Testis (tissue), 2 donors: ENCODE measurements at regions not wholly inside any gene's neighbourhood (a gene's known extent, or its start where the extent isn't known, plus 50 kb on each side); places are given as distances from the start of the nearest gene placed in this dataset.

Experiments used
- POLR2A ChIP-seq: fragments of 450-650 bp; IDR thresholded peaks from one replicate; pipeline ENCODE4 v1.6.1; 2017; ENCODE audit warnings: antibody characterized with exemption, mild to moderate bottlenecking, moderate library complexity
- TF ChIP-seq, protein P1 (sequence below), 3 experiments: fragments of 450-650 bp in 2 of 3; fragments of 200-600 bp in 1 of 3; sonication (generic) in 1 of 3; IDR thresholded peaks; one replicate each; pipeline ENCODE4 v1.5.1; 2016 to 2019; ENCODE audit warnings: antibody characterized with exemption in 3 of 3, mild to moderate bottlenecking in 2 of 3, moderate library complexity in 1 of 3

GRCh38 chr12:14252697-14253096 lies 112.8 kb upstream of the ATF7IP start:
- TF ChIP-seq, protein P1, sequence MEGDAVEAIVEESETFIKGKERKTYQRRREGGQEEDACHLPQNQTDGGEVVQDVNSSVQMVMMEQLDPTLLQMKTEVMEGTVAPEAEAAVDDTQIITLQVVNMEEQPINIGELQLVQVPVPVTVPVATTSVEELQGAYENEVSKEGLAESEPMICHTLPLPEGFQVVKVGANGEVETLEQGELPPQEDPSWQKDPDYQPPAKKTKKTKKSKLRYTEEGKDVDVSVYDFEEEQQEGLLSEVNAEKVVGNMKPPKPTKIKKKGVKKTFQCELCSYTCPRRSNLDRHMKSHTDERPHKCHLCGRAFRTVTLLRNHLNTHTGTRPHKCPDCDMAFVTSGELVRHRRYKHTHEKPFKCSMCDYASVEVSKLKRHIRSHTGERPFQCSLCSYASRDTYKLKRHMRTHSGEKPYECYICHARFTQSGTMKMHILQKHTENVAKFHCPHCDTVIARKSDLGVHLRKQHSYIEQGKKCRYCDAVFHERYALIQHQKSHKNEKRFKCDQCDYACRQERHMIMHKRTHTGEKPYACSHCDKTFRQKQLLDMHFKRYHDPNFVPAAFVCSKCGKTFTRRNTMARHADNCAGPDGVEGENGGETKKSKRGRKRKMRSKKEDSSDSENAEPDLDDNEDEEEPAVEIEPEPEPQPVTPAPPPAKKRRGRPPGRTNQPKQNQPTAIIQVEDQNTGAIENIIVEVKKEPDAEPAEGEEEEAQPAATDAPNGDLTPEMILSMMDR (IDR thresholded peaks at IDR 0.05), result no peak
- TF ChIP-seq POLR2A, result no peak
